22Rv1 (cell line): ENCODE measurements at regions not wholly inside any gene's neighbourhood (a gene's known extent, or its start where the extent isn't known, plus 50 kb on each side); places are given as distances from the start of the nearest gene placed in this dataset.

Experiments used
- CTCF ChIP-seq: fragments of 450-650 bp; IDR thresholded peaks from 2 replicates; pipeline ENCODE4 v1.5.1; 2017; ENCODE audit warnings: mild to moderate bottlenecking
- ZFX ChIP-seq: fragments of 450-650 bp; IDR thresholded peaks from 2 replicates; pipeline ENCODE4 v1.6.1; 2017; ENCODE audit warnings: antibody characterized with exemption, borderline replicate concordance

GRCh38 chr12:75644472-75645072 is 133.2 kb upstream of the KRR1 start:
- no peak for TF ChIP-seq CTCF
- no peak for TF ChIP-seq ZFX
